Fibroblast of lung (primary cell): ENCODE measurements at regions not wholly inside any gene's neighbourhood (a gene's known extent, or its start where the extent isn't known, plus 50 kb on each side); places are given as distances from the start of the nearest gene placed in this dataset.

ENCODE experiments used
- CTCF ChIP-seq, 2 donors: IDR thresholded peaks in 1 of 2; conservative IDR thresholded peaks in 1 of 2; 1 replicate in 1 of 2; 2 replicates in 1 of 2; pipeline ENCODE4 v1.5.1; 2011 to 2012; ENCODE audit warnings: low read length in 2 of 2, control low read depth in 1 of 2, inconsistent platforms in 1 of 2, low read depth in 1 of 2, mild to moderate bottlenecking in 1 of 2
- EZH2 ChIP-seq: IDR thresholded peaks from 2 replicates; pipeline ENCODE4 v1.5.1; 2012; ENCODE audit warnings: low read length, control low read depth, mild to moderate bottlenecking; ENCODE audit errors: missing control alignments

- TF ChIP-seq CTCF (conservative IDR thresholded peaks at IDR 0.05 in 1 of 2, IDR thresholded peaks at IDR 0.05 in 1 of 2; ENCODE audit: low read depth in 1 of 2, low read length in 2 of 2) (no peak), EZH2 (no peak)
Measured at GRCh38 chr11:90698238-90698637, 475.4 kb upstream of the CHORDC1 start.
